ENCODE measurements at regions not wholly inside any gene's neighbourhood (a gene's known extent, or its start where the extent isn't known, plus 50 kb on each side); places are given as distances from the start of the nearest gene placed in this dataset.

DNA sequence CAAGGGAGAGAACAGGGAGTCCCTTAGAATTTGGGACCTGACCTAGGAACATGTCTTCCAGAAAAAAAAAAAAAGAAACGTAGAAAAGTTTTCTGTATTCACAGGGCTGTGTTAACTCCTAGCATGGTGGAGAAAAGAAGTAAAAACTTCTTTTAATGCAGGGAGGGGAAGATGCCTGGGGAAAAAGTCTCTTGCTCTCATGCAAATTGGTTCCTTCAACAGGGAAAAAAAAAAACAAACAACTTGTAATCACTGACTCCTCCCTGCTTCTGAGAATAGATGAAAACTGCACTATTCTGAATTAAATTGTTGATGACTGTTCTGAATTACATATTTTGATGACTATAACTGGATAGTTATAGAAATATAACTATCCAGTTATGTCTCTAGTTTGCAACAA lies 933.2 kb downstream of the TRIB2 start:
- TF ChIP-seq EZH2 (IDR thresholded peaks at IDR 0.05; ENCODE audit: low read length): no peak
- TF ChIP-seq, protein P1, sequence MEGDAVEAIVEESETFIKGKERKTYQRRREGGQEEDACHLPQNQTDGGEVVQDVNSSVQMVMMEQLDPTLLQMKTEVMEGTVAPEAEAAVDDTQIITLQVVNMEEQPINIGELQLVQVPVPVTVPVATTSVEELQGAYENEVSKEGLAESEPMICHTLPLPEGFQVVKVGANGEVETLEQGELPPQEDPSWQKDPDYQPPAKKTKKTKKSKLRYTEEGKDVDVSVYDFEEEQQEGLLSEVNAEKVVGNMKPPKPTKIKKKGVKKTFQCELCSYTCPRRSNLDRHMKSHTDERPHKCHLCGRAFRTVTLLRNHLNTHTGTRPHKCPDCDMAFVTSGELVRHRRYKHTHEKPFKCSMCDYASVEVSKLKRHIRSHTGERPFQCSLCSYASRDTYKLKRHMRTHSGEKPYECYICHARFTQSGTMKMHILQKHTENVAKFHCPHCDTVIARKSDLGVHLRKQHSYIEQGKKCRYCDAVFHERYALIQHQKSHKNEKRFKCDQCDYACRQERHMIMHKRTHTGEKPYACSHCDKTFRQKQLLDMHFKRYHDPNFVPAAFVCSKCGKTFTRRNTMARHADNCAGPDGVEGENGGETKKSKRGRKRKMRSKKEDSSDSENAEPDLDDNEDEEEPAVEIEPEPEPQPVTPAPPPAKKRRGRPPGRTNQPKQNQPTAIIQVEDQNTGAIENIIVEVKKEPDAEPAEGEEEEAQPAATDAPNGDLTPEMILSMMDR (optimal IDR thresholded peaks at IDR 0.05 in 1 of 3, IDR thresholded peaks at IDR 0.05 in 1 of 3, conservative IDR thresholded peaks at IDR 0.05 in 1 of 3; ENCODE audit: extremely low read depth in 1 of 3, insufficient read depth in 2 of 3, low read length in 3 of 3): no peak
- Histone ChIP-seq H3K27me3 (ENCODE audit: control insufficient read depth, extremely low read depth, insufficient read depth, low read length) (no peaks in the 10 kb centered on the region), H3K4me1 (ENCODE audit: control insufficient read depth, extremely low read depth, insufficient read depth, low read length) (peaks cover 20% of the 10 kb centered on the region), H3K36me3 (ENCODE audit: control insufficient read depth in 2 of 2, extremely low read depth in 1 of 2, insufficient read depth in 2 of 2, low read length in 2 of 2) (no peaks in the 10 kb centered on the region), H3K9me1 (ENCODE audit: control insufficient read depth, extremely low read depth, insufficient read depth, low read length) (no peaks in the 10 kb centered on the region), H4K20me1 (ENCODE audit: control insufficient read depth, extremely low read depth, insufficient read depth, low read length) (no peaks in the 10 kb centered on the region), H3K4me2 (ENCODE audit: control insufficient read depth, extremely low read depth, insufficient read depth, low read depth, low read length) (no peak overlapping the region), H2AFZ (ENCODE audit: control insufficient read depth, low read length) (no peak overlapping the region), H3K9me3 (ENCODE audit: control insufficient read depth, low read depth, low read length) (peaks cover 6% of the 10 kb centered on the region), H3K4me3 (ENCODE audit: control insufficient read depth in 2 of 3, extremely low read depth in 1 of 3, insufficient read depth in 2 of 3, low read depth in 1 of 3, low read length in 3 of 3) (no peak overlapping the region), H3K79me2 (ENCODE audit: control insufficient read depth, insufficient read depth, low read length) (no peaks in the 10 kb centered on the region), H3K9ac (ENCODE audit: control insufficient read depth, extremely low read depth, insufficient read depth, low read length) (no peak overlapping the region), H3K27ac (ENCODE audit: control insufficient read depth, insufficient read depth, low read length) (no peak overlapping the region)
- DNase-seq (ENCODE audit: low read depth, low spot score): no peak
- dilution Hi-C loops (cut with MboI; ENCODE audit: extremely low pct_ligation_motif_present, low sequenced_read_pairs): no loop called here
- no peak for FAIRE-seq

DNA sequence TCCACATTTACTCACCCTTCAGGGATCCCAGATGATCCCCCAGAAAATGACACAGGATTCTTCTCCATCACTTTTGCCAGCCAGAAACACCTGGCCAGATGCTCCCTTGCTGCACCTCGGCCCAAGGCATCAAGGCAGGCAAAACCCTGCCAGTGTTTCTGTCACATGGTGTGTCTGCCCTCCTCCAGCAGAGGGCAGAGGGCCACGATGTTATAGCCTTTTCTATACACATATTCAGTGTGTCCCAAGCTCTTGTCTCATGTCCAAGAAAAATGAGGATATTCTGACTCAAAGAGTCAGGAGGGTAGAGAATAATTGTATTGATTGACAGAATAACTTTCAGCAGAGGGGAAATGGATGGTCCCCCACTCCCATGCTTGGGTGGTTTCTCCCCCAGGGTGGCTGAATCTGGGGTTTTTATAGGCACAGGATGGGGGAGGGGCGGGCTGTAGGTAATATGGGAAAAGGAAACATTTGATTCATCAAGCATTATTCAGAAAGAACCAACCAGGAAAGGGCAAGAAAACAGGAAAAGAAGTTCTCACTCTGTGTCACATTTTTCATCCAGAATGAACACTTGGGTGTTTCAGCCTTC lies 933.9 kb downstream of the TRIB2 start:
- Histone ChIP-seq H3K27ac (ENCODE audit: control insufficient read depth, insufficient read depth, low read length) (no peak overlapping the region), H3K79me2 (ENCODE audit: control insufficient read depth, insufficient read depth, low read length) (no peaks in the 10 kb centered on the region), H3K9me3 (ENCODE audit: control insufficient read depth, low read depth, low read length) (peaks cover 6% of the 10 kb centered on the region), H2AFZ (ENCODE audit: control insufficient read depth, low read length) (no peak overlapping the region), H3K4me2 (ENCODE audit: control insufficient read depth, extremely low read depth, insufficient read depth, low read depth, low read length) (no peak overlapping the region), H3K9me1 (ENCODE audit: control insufficient read depth, extremely low read depth, insufficient read depth, low read length) (no peaks in the 10 kb centered on the region), H3K36me3 (ENCODE audit: control insufficient read depth in 2 of 2, extremely low read depth in 1 of 2, insufficient read depth in 2 of 2, low read length in 2 of 2) (no peaks in the 10 kb centered on the region), H3K9ac (ENCODE audit: control insufficient read depth, extremely low read depth, insufficient read depth, low read length) (no peak overlapping the region), H3K4me1 (ENCODE audit: control insufficient read depth, extremely low read depth, insufficient read depth, low read length) (peaks cover 20% of the 10 kb centered on the region), H4K20me1 (ENCODE audit: control insufficient read depth, extremely low read depth, insufficient read depth, low read length) (no peaks in the 10 kb centered on the region), H3K4me3 (ENCODE audit: control insufficient read depth in 2 of 3, extremely low read depth in 1 of 3, insufficient read depth in 2 of 3, low read depth in 1 of 3, low read length in 3 of 3) (no peak overlapping the region), H3K27me3 (ENCODE audit: control insufficient read depth, extremely low read depth, insufficient read depth, low read length) (no peaks in the 10 kb centered on the region)
- dilution Hi-C loops (cut with MboI; ENCODE audit: extremely low pct_ligation_motif_present, low sequenced_read_pairs): no loop called here
- FAIRE-seq: no peak
- TF ChIP-seq EZH2 (IDR thresholded peaks at IDR 0.05; ENCODE audit: low read length): no peak
- TF ChIP-seq, protein P1 (optimal IDR thresholded peaks at IDR 0.05 in 1 of 3, IDR thresholded peaks at IDR 0.05 in 1 of 3, conservative IDR thresholded peaks at IDR 0.05 in 1 of 3; ENCODE audit: extremely low read depth in 1 of 3, insufficient read depth in 2 of 3, low read length in 3 of 3): peak in 1 of 3 experiments; percentile 29
- DNase-seq (ENCODE audit: low read depth, low spot score): no peak
